Spinal cord (tissue), 9 donors: ENCODE measurements at regions not wholly inside any gene's neighbourhood (a gene's known extent, or its start where the extent isn't known, plus 50 kb on each side); places are given as distances from the start of the nearest gene placed in this dataset.

ENCODE experiments used
- DNase-seq, 6 donors: peaks; one replicate each; pipeline versions ENCODE4 v3.0.0 to v3.0.0-alpha.2; 2013 to 2015; ENCODE audit warnings: low spot score in 6 of 6, low read depth in 4 of 6
- H3K27ac ChIP-seq: one replicate; pipeline ENCODE4 v1.5.1; 2013; ENCODE audit warnings: low read depth, low read length, control low read depth
- H3K27me3 ChIP-seq: one replicate; pipeline ENCODE4 v1.6.1; 2013; ENCODE audit warnings: low read length; ENCODE audit not compliant: control insufficient read depth, insufficient read depth
- H3K36me3 ChIP-seq: one replicate; pipeline ENCODE4 v1.6.1; 2013; ENCODE audit warnings: low read length; ENCODE audit not compliant: control insufficient read depth, insufficient read depth
- H3K4me1 ChIP-seq: one replicate; pipeline ENCODE4 v1.6.1; 2013; ENCODE audit warnings: low read length; ENCODE audit not compliant: control insufficient read depth, insufficient read depth
- H3K4me3 ChIP-seq: one replicate; pipeline ENCODE4 v1.5.1; 2013; ENCODE audit warnings: low read depth, low read length, control low read depth
- H3K9me3 ChIP-seq: one replicate; pipeline ENCODE4 v1.6.1; 2013; ENCODE audit warnings: low read length; ENCODE audit not compliant: control insufficient read depth, insufficient read depth
- WGBS: methylation state at CpG from one replicate; pipeline ENCODE4 v1.1.5; 2013; ENCODE audit warnings: missing lambda C conversion rate; ENCODE audit not compliant: insufficient coverage; 5-methylcytosine and 5-hydroxymethylcytosine counted together
- donor health status: healthy.

GRCh38 chr22:47647181-47647580 is 884.7 kb downstream of the TBC1D22A start:
- DNase-seq, result no peak
- no peaks in the 10 kb centered on the region for H3K9me3 ChIP-seq
- no peak overlapping the region for H3K4me3 ChIP-seq
- no peaks in the 10 kb centered on the region for H3K27me3 ChIP-seq
- no peaks in the 10 kb centered on the region for H3K36me3 ChIP-seq
- no peaks in the 10 kb centered on the region for H3K4me1 ChIP-seq
- H3K27ac ChIP-seq, result no peak overlapping the region
- 94% methylated on average over 3 of the region's 3 CpGs for WGBS

GRCh38 chr22:47645923-47646322 is 883.5 kb downstream of the TBC1D22A start:
- H3K27me3 ChIP-seq, result no peaks in the 10 kb centered on the region
- H3K4me1 ChIP-seq, result no peaks in the 10 kb centered on the region
- H3K36me3 ChIP-seq, result no peaks in the 10 kb centered on the region
- H3K27ac ChIP-seq, result no peak overlapping the region
- H3K9me3 ChIP-seq, result no peaks in the 10 kb centered on the region
- H3K4me3 ChIP-seq, result no peak overlapping the region
- peak in 1 of 6 donors; percentile 27 for DNase-seq
- no CpG with 5 or more reads among the region's 2 CpGs for WGBS

GRCh38 chr22:47645450-47645914 is 883.0 kb downstream of the TBC1D22A start:
- H3K27me3 ChIP-seq, result no peaks in the 10 kb centered on the region
- H3K27ac ChIP-seq, result no peak overlapping the region
- H3K36me3 ChIP-seq, result no peaks in the 10 kb centered on the region
- WGBS, result 91% methylated on average over 3 of the region's 4 CpGs
- H3K4me1 ChIP-seq, result no peaks in the 10 kb centered on the region
- no peaks in the 10 kb centered on the region for H3K9me3 ChIP-seq
- H3K4me3 ChIP-seq, result no peak overlapping the region
- no peak for DNase-seq

GRCh38 chr22:47634347-47634746 is 871.9 kb downstream of the TBC1D22A start:
- Histone ChIP-seq H3K27ac (no peak overlapping the region), H3K4me3 (no peak overlapping the region), H3K36me3 (no peaks in the 10 kb centered on the region), H3K27me3 (no peaks in the 10 kb centered on the region), H3K9me3 (peaks cover 3% of the 10 kb centered on the region), H3K4me1 (peaks cover 7% of the 10 kb centered on the region)
- DNase-seq, result no peak
- WGBS, result 80% methylated on average over 1 of the region's 7 CpGs

GRCh38 chr22:47633111-47633510 is 870.7 kb downstream of the TBC1D22A start:
- DNase-seq, result no peak
- Histone ChIP-seq H3K27ac (no peak overlapping the region), H3K27me3 (no peaks in the 10 kb centered on the region), H3K4me3 (no peak overlapping the region), H3K4me1 (peaks cover 12% of the 10 kb centered on the region), H3K9me3 (peaks cover 3% of the 10 kb centered on the region), H3K36me3 (no peaks in the 10 kb centered on the region)
- 97% methylated on average over 3 of the region's 6 CpGs for WGBS

- peaks cover 3% of the 10 kb centered on the region for H3K9me3 ChIP-seq
- DNase-seq, result no peak
- H3K27me3 ChIP-seq, result no peaks in the 10 kb centered on the region
- no peak overlapping the region for H3K27ac ChIP-seq
- H3K36me3 ChIP-seq, result no peaks in the 10 kb centered on the region
- no peak overlapping the region for H3K4me3 ChIP-seq
- WGBS, result 85% methylated on average over 5 of the region's 10 CpGs
- peaks cover 12% of the 10 kb centered on the region for H3K4me1 ChIP-seq
Observed at GRCh38 chr22:47632701-47633100, 870.3 kb downstream of the TBC1D22A start.

GRCh38 chr22:47631571-47632102 is 869.2 kb downstream of the TBC1D22A start:
- no peak for DNase-seq
- no peaks in the 10 kb centered on the region for H3K9me3 ChIP-seq
- no peaks in the 10 kb centered on the region for H3K36me3 ChIP-seq
- WGBS, result 93% methylated on average over 31 of the region's 31 CpGs
- H3K4me1 ChIP-seq, result peaks cover 12% of the 10 kb centered on the region
- H3K27me3 ChIP-seq, result no peaks in the 10 kb centered on the region
- H3K4me3 ChIP-seq, result no peak overlapping the region
- H3K27ac ChIP-seq, result no peak overlapping the region

- H3K4me1 ChIP-seq, result peaks cover 12% of the 10 kb centered on the region
- no peak overlapping the region for H3K27ac ChIP-seq
- no peaks in the 10 kb centered on the region for H3K27me3 ChIP-seq
- H3K36me3 ChIP-seq, result no peaks in the 10 kb centered on the region
- 87% methylated on average over 22 of the region's 22 CpGs for WGBS
- H3K9me3 ChIP-seq, result no peaks in the 10 kb centered on the region
- no peak for DNase-seq
- no peak overlapping the region for H3K4me3 ChIP-seq
Observed at GRCh38 chr22:47630741-47631534, 868.5 kb downstream of the TBC1D22A start.

GRCh38 chr22:47629791-47630655 is 867.6 kb downstream of the TBC1D22A start:
- no peak overlapping the region for H3K27ac ChIP-seq
- no peaks in the 10 kb centered on the region for H3K36me3 ChIP-seq
- H3K4me3 ChIP-seq, result no peak overlapping the region
- DNase-seq, result no peak
- peaks cover 12% of the 10 kb centered on the region for H3K4me1 ChIP-seq
- 69% methylated on average over 10 of the region's 11 CpGs for WGBS
- no peaks in the 10 kb centered on the region for H3K9me3 ChIP-seq
- no peaks in the 10 kb centered on the region for H3K27me3 ChIP-seq
